BE2C (cell line): ENCODE measurements at regions not wholly inside any gene's neighbourhood (a gene's known extent, or its start where the extent isn't known, plus 50 kb on each side); places are given as distances from the start of the nearest gene placed in this dataset.

Experiments used
- DNase-seq: peaks from one replicate; pipeline ENCODE4 v3.0.0-alpha.2; 2020
- H3K27me3 ChIP-seq: fragments of 250-450 bp; sonication (Bioruptor Pico); 2 replicates; pipeline ENCODE4 v1.5.1; 2020; ENCODE audit warnings: mild to moderate bottlenecking
- H3K36me3 ChIP-seq: fragments of 250-450 bp; sonication (Bioruptor Pico); 2 replicates; pipeline ENCODE4 v1.5.1; 2020; ENCODE audit warnings: mild to moderate bottlenecking
- H3K4me1 ChIP-seq: fragments of 250-450 bp; sonication (Bioruptor Pico); 2 replicates; pipeline ENCODE4 v1.5.1; 2020
- H3K4me3 ChIP-seq: 2 replicates; pipeline ENCODE4 v1.5.1; 2011; ENCODE audit warnings: low read depth, low read length
- H3K9me3 ChIP-seq: fragments of 250-450 bp; sonication (Bioruptor Pico); 2 replicates; pipeline ENCODE4 v1.5.1; 2020
- TF ChIP-seq, protein P1 (sequence below): IDR thresholded peaks from 2 replicates; pipeline ENCODE4 v1.5.1; 2012; ENCODE audit warnings: mild to moderate bottlenecking, low read depth, low read length

DNA sequence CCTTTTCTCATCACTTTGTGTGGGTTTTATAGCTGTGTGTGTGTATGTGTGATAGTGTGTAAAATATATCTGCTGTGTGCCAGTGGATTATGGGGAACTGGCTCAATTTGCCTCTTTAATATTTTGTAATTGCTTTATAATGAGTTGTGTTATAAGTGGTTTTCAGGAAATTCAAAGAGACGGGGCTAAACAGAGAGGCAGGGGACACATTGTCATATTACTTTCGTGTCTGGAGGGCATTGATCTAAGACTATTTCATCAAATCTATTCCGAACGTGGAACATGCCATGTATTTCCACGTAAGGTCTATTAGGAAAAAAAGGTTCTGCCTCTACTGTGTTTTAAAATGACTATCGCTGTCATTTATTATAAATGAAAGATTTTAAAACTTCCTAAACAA, 793.2 kb upstream of the TMEM132C start:
- no peaks in the 10 kb centered on the region for H3K36me3 ChIP-seq
- no peaks in the 10 kb centered on the region for H3K27me3 ChIP-seq
- no peak for DNase-seq
- no peaks in the 10 kb centered on the region for H3K4me1 ChIP-seq
- no peaks in the 10 kb centered on the region; the same call in 1 of the 2 replicates for H3K9me3 ChIP-seq
- no peak overlapping the region for H3K4me3 ChIP-seq
- TF ChIP-seq, protein P1, sequence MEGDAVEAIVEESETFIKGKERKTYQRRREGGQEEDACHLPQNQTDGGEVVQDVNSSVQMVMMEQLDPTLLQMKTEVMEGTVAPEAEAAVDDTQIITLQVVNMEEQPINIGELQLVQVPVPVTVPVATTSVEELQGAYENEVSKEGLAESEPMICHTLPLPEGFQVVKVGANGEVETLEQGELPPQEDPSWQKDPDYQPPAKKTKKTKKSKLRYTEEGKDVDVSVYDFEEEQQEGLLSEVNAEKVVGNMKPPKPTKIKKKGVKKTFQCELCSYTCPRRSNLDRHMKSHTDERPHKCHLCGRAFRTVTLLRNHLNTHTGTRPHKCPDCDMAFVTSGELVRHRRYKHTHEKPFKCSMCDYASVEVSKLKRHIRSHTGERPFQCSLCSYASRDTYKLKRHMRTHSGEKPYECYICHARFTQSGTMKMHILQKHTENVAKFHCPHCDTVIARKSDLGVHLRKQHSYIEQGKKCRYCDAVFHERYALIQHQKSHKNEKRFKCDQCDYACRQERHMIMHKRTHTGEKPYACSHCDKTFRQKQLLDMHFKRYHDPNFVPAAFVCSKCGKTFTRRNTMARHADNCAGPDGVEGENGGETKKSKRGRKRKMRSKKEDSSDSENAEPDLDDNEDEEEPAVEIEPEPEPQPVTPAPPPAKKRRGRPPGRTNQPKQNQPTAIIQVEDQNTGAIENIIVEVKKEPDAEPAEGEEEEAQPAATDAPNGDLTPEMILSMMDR, result no peak

DNA sequence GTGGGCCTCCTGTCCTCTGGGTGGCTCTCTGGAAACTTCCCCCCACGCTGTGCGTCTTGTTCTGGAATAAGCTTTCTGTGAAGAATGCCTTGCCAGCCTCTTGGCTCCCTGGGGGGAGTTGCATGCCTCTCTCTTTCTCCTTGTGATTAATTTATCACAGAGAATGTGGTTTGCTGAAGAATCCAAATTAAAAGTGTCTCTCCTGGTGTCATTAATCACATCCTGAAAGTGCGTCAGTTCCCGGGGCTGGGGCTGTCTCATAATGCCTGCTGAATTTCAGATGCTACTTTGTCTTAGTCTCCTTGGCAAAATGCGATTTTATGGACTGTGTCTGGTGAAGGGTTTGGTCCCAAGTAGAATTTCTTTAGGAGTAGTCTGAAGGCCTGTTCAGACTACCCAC, 787.7 kb upstream of the TMEM132C start:
- Histone ChIP-seq H3K9me3 (no peaks in the 10 kb centered on the region; the same call in 1 of the 2 replicates), H3K27me3 (no peaks in the 10 kb centered on the region), H3K4me3 (no peak overlapping the region), H3K36me3 (no peaks in the 10 kb centered on the region), H3K4me1 (no peaks in the 10 kb centered on the region)
- DNase-seq, result no peak
- TF ChIP-seq, protein P1, result no peak

DNA sequence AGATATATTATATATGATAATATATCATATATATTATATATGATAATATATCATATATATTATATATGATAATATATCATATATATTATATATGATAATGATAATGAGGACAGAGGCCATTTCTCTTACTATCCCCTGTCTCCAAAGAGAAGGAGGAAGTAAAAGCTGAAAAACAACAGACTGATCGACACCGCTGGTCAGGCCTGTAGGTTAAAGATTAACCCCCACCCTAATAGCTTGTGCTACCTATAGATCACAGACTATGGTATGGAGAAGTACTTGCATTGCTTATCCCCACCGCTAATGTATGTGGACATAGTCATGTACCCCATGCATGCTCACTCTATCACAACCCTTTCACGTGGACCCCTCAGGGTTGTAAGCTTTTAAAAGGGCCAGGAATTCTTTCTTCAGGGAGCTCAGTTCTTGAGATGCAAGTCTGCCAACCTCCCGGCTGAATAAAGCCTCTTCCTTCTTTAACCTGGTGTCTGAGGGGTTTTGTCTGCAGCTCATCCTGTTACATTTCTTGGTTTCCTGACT, 786.1 kb upstream of the TMEM132C start:
- Histone ChIP-seq H3K4me3 (no peak overlapping the region), H3K9me3 (no peaks in the 10 kb centered on the region; the same call in 1 of the 2 replicates), H3K27me3 (no peaks in the 10 kb centered on the region), H3K36me3 (no peaks in the 10 kb centered on the region), H3K4me1 (no peaks in the 10 kb centered on the region)
- TF ChIP-seq, protein P1, result no peak
- no peak for DNase-seq

DNA sequence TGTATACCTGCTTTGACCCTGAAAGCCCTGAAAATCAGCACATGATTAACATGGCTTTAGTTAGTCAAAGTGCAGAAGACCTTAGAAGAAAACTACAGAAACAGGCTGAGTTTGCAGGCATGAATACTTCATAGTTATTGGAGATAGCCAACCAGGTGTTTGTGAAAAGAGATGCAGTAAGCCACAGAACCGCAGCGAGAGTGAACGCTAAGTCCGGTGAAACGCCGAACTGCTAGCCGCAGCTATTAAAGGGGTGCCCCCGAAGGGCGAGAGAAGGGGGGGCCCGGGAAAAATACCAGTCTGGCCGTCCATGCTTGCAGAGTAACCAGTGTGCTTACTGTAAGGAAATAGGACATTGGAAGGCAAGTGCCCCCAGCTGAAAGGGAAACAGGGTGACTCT, 784.0 kb upstream of the TMEM132C start:
- Histone ChIP-seq H3K4me3 (no peak overlapping the region), H3K9me3 (no peaks in the 10 kb centered on the region), H3K27me3 (no peaks in the 10 kb centered on the region), H3K4me1 (no peaks in the 10 kb centered on the region), H3K36me3 (no peaks in the 10 kb centered on the region)
- TF ChIP-seq, protein P1, result no peak
- DNase-seq, result no peak

DNA sequence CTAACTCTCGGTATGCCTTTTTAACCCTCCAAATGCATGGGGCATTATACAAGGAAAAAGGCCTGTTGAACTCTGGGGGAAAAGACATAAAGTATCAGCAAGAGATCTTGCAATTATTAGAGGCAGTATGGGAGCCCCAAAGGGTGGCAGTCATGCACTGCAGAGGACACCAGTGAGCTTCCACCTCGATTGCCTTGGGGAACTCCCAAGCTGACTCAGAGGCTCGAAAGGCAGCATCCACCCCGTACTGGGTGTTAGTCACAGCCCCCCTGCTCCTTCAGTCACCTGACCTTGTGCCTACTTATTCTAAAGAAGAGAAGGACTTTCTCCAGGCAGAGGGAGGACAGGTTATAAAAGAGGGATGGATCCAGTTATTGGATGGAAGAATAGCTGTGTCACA, 781.4 kb upstream of the TMEM132C start:
- no peaks in the 10 kb centered on the region for H3K36me3 ChIP-seq
- no peak for DNase-seq
- no peak overlapping the region for H3K4me3 ChIP-seq
- no peaks in the 10 kb centered on the region for H3K9me3 ChIP-seq
- H3K4me1 ChIP-seq, result no peaks in the 10 kb centered on the region
- TF ChIP-seq, protein P1, result no peak
- H3K27me3 ChIP-seq, result no peaks in the 10 kb centered on the region

DNA sequence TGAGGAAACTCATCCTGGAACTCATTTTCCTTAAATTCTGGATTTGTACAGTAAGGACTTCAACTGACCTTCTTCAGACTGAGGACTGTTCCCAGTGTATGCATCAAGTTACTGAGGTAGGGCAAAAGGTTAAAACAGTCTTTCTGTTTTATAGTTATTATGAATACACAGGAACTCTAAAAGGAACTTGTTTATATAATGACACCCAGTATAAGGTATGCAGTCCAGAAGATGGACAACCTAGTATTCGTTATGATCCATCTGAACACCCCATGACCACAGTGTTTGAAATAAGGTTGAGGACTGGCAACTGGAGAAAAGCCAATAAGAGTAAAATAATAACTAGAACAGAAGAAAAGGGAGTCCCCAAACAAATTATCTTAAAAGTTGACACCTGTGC, 779.9 kb upstream of the TMEM132C start:
- no peaks in the 10 kb centered on the region for H3K9me3 ChIP-seq
- H3K27me3 ChIP-seq, result no peaks in the 10 kb centered on the region
- TF ChIP-seq, protein P1, result no peak
- H3K4me3 ChIP-seq, result no peak overlapping the region
- DNase-seq, result no peak
- no peaks in the 10 kb centered on the region for H3K4me1 ChIP-seq
- no peaks in the 10 kb centered on the region for H3K36me3 ChIP-seq
